BJ (cell line): ENCODE measurements at regions not wholly inside any gene's neighbourhood (a gene's known extent, or its start where the extent isn't known, plus 50 kb on each side); places are given as distances from the start of the nearest gene placed in this dataset.
A peak's percentile ranks its signal among the peaks of the same experiment; 100 is the strongest.

Experiments
- CTCF ChIA-PET: fragments of 350-600 bp; formaldehyde crosslinking; extraction: SDS; loops from one replicate; lab custom pipeline; 2021; ENCODE audit warnings: antibody characterized with exemption, inconsistent platforms; lab: Yijun Ruan, JAX
- POLR2A ChIA-PET: fragments of 300-600 bp; sonication (Branson Sonifier 250); formaldehyde crosslinking; extraction: SDS; loops from one replicate; lab custom pipeline; 2021; ENCODE audit warnings: antibody characterized with exemption; lab: Charles Lee
- DNase-seq: peaks from one replicate; pipeline ENCODE4 v3.0.0-alpha.2; 2011; ENCODE audit warnings: low read depth
- H3K27me3 ChIP-seq: 2 replicates; pipeline ENCODE4 v1.6.0; 2011; ENCODE audit warnings: low read length; ENCODE audit not compliant: control insufficient read depth, insufficient read depth
- H3K36me3 ChIP-seq: 2 replicates; pipeline ENCODE4 v1.5.1; 2011; ENCODE audit warnings: low read length; ENCODE audit not compliant: control insufficient read depth, insufficient read depth
- H3K4me3 ChIP-seq: 2 replicates; pipeline ENCODE4 v1.5.1; 2011; ENCODE audit warnings: low read depth, mild to moderate bottlenecking, control low read depth, low read length
- TF ChIP-seq, protein P1 (sequence below): IDR thresholded peaks from 2 replicates; pipeline ENCODE4 v1.5.1; 2011; ENCODE audit warnings: low read depth, mild to moderate bottlenecking, control low read depth, inconsistent platforms, low read length, moderate library complexity; ENCODE audit not compliant: insufficient read depth

DNA sequence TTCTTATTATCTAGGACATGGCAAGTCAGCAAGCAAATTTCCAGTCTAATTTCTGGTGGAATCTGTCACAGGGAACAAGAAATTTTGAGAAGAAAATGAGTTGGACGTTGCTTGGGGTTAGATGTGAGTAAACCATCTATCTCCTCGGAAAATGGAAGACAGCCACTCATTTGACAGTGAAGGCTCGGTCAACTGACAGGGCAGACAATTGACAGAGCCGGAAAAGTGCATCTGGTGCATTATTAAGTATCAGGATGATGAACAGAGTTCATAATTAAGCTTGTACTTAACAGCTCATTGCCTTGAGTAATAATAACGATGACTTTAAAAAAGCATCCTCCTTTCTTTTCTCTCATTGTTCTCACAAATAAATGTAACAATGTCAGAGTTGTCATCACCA is 168.4 kb downstream of the MAD2L1 start:
- TF ChIP-seq, protein P1, sequence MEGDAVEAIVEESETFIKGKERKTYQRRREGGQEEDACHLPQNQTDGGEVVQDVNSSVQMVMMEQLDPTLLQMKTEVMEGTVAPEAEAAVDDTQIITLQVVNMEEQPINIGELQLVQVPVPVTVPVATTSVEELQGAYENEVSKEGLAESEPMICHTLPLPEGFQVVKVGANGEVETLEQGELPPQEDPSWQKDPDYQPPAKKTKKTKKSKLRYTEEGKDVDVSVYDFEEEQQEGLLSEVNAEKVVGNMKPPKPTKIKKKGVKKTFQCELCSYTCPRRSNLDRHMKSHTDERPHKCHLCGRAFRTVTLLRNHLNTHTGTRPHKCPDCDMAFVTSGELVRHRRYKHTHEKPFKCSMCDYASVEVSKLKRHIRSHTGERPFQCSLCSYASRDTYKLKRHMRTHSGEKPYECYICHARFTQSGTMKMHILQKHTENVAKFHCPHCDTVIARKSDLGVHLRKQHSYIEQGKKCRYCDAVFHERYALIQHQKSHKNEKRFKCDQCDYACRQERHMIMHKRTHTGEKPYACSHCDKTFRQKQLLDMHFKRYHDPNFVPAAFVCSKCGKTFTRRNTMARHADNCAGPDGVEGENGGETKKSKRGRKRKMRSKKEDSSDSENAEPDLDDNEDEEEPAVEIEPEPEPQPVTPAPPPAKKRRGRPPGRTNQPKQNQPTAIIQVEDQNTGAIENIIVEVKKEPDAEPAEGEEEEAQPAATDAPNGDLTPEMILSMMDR = no peak
- no peak overlapping the region for H3K4me3 ChIP-seq
- no peaks in the 10 kb centered on the region for H3K27me3 ChIP-seq
- no peaks in the 10 kb centered on the region for H3K36me3 ChIP-seq
- ChIA-PET CTCF (no interaction called here), POLR2A (no interaction called here)
- no peak for DNase-seq

DNA sequence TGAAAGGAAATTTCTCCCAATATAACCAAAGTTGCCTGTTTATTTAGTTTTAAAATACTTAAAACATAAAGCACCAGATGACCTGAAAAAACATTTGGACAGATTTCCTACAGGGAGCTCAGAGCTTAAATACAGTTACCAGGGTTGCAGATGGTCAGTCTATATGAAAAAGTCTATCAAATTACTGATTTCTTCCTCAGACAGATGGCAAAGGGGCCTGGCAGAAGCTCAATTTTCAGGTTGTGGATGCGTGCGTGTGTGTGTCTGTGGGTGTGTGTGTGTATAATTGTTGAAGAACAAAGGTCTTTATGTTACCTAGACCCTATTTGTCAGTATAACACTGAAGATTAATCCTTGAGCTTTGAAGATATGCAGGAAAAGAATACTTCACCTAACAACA is 169.4 kb downstream of the MAD2L1 start:
- POLR2A ChIA-PET = no interaction called here
- CTCF ChIA-PET = no interaction called here
- Histone ChIP-seq H3K27me3 (no peaks in the 10 kb centered on the region), H3K4me3 (no peak overlapping the region), H3K36me3 (no peaks in the 10 kb centered on the region)
- no peak for DNase-seq
- TF ChIP-seq, protein P1 = no peak

DNA sequence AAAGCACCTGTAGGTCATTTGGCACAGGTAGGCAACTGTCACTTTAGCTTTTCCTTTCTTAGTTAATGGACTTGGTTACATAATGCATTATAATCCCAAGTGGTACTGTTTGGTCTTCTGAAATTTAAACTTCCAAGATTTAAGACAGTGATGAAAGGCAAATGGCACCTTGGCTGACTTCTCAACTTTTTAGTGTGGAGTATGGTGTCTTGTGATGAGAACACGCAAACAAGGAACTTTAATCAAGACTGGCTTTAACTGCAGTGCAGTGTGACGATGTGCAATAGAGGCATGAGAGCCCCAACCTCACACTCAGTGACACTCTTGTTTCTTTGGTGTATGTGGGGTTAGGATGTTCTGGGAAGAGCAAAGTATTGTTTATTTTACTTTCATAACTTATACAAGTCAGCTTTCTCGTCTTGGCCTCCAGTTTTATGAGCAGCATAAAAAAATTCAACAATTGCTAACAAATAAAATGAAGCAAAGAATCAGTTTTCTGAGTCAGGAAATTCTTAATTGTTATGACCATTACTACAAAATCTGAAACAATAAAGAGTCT is 171.9 kb downstream of the MAD2L1 start:
- ChIA-PET POLR2A (no interaction called here), CTCF (interaction anchor here (0.8 kb wide), 1 partner anchor 272 kb away, joined by 3 read pairs; no protein-coding TSS in a partner anchor)
- DNase-seq = peak; percentile 9
- no peaks in the 10 kb centered on the region for H3K36me3 ChIP-seq
- TF ChIP-seq, protein P1 = no peak
- no peak overlapping the region for H3K4me3 ChIP-seq
- H3K27me3 ChIP-seq = no peaks in the 10 kb centered on the region

DNA sequence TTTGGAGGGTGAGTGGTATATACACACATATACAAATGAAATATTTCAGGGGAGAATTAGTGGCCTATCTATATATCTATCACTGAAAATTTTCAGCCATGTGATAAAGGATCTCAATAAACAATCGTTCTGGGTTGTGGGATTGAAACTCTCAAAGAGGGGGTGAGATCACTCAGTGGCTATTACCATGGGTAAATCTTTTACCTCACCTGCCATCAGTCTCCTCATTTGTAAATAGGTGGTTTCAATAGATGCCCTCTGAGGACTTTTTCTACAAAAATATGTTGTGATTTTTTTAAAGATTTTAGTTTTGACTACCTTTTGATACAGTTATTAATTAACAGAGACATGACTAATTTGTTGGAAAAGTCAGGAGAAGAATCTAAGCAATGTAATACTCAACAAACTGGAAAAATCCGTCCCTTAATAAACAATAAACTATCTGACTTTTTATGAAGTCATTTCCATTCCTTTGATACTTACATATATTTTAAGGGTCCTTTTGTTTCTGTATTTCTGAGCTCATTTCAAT is 192.8 kb downstream of the MAD2L1 start:
- TF ChIP-seq, protein P1 = no peak
- H3K36me3 ChIP-seq = no peaks in the 10 kb centered on the region
- ChIA-PET POLR2A (interaction anchor here (0.6 kb wide), 1 partner anchor 139 kb away, joined by 3 read pairs; no protein-coding TSS in a partner anchor), CTCF (interaction anchor here (1.3 kb wide), 1 partner anchor 27 kb away, joined by 3 read pairs; no protein-coding TSS in a partner anchor)
- H3K27me3 ChIP-seq = no peaks in the 10 kb centered on the region; the same call in 1 of the 2 replicates
- DNase-seq = no peak
- H3K4me3 ChIP-seq = no peak overlapping the region

DNA sequence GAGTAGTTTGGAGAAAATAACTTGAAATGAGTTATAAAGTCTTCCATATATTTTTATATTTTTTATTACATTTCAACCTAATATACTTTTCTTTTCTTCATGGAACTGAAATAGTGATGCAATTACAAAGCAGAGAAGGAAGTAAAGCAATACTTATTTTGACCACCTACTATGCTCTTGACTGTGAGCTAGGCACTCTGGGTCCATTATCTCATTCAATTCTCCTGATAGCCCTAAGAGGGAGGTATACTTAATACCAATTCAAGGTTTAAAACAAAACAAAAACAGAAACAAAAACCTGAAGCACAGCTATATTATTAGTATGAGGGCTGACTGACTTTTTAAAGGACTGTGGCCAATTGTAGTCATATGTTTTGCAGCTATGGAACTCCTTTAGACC is 193.5 kb downstream of the MAD2L1 start:
- Histone ChIP-seq H3K4me3 (no peak overlapping the region), H3K27me3 (no peaks in the 10 kb centered on the region; the same call in 1 of the 2 replicates), H3K36me3 (no peaks in the 10 kb centered on the region)
- TF ChIP-seq, protein P1 = no peak
- DNase-seq = no peak
- POLR2A ChIA-PET = interaction anchor here (0.6 kb wide), 1 partner anchor 138 kb away, joined by 3 read pairs; no protein-coding TSS in a partner anchor
- CTCF ChIA-PET = interaction anchor here (1.3 kb wide), 1 partner anchor 28 kb away, joined by 3 read pairs; no protein-coding TSS in a partner anchor
